Pancreas (tissue), 10 donors: ENCODE measurements at regions not wholly inside any gene's neighbourhood (a gene's known extent, or its start where the extent isn't known, plus 50 kb on each side); places are given as distances from the start of the nearest gene placed in this dataset.

Experiments used
- ATAC-seq, 4 donors: fragments of 200-7000 bp; cut with Tn5 transposase; one replicate each; pipeline versions ENCODE4 v1.8.0 to v1.9.1; 2020; ENCODE audit warnings: mild to moderate bottlenecking in 4 of 4, moderate library complexity in 4 of 4
- DNase-seq, 6 donors: peaks; one replicate each; pipeline ENCODE4 v3.0.0-alpha.2; 2020
- FAIRE-seq: peaks from 2 replicates; lab custom pipeline; 2012; peaks lifted over from hg19 to GRCh38; lab: Jason Lieb, UNC
- H3K27ac ChIP-seq, 4 donors: fragments of 200-600 bp; sonication (generic); 1 replicate in 3 of 4; 2 replicates in 1 of 4; pipeline versions ENCODE4 v1.5.0 to v1.8.0; 2020
- H3K27me3 ChIP-seq, 4 donors: fragments of 200-600 bp; one replicate each; pipeline ENCODE4 v1.8.0; 2021
- H3K36me3 ChIP-seq, 3 donors: fragments of 200-600 bp; sonication (generic) in 1 of 3; one replicate each; pipeline versions ENCODE4 v1.5.0 to v1.8.0; 2020 to 2021
- H3K4me1 ChIP-seq, 3 donors: fragments of 200-600 bp; one replicate each; pipeline ENCODE4 v1.8.0; 2021
- H3K4me3 ChIP-seq, 4 donors: fragments of 200-600 bp; sonication (generic) in 2 of 4; one replicate each; pipeline versions ENCODE4 v1.5.0 to v1.8.0; 2020 to 2021
- H3K9me3 ChIP-seq, 4 donors: fragments of 200-600 bp; one replicate each; pipeline ENCODE4 v1.8.0; 2021
- WGBS, 2 donors: extraction: QIAGEN DNeasy Blood & Tissue Kit; methylation state at CpG; one replicate each; pipeline ENCODE4 v1.1.7; 2013; 5-methylcytosine and 5-hydroxymethylcytosine counted together
- intact Hi-C, 3 donors: fragments of 100-400 bp; cut with DNase I; formaldehyde crosslinking; loops; one replicate each; pipeline versions ENCODE4 v1.11.1 to v1.14.2; 2022
- TF ChIP-seq, protein P1 (sequence below), 4 donors: fragments of 200-600 bp; sonication (generic) in 3 of 4; IDR thresholded peaks; one replicate each; pipeline versions ENCODE4 v1.5.0 to v1.8.0; 2021; ENCODE audit warnings: antibody characterized with exemption in 4 of 4
- donor health status: healthy with polysubstance abuse.
- donor health status: DM: no; HTN: no; CAD: no; lungs with moderate emphysema.
- donor health status: DM: no; HTN: no; CAD: no.
- donor health status: control.
- donor health status: control.
- donor health status: Bipolar disorder and iron deficiency.
- donor health status: DM: yes; HTN: yes; CAD: no.
- donor health status: DM: no; HTN: no; CAD: no.
- donor health status: DM: no; HTN: no; CAD: no.
- donor health status: DM: yes; HTN: yes; CAD: no.

DNA sequence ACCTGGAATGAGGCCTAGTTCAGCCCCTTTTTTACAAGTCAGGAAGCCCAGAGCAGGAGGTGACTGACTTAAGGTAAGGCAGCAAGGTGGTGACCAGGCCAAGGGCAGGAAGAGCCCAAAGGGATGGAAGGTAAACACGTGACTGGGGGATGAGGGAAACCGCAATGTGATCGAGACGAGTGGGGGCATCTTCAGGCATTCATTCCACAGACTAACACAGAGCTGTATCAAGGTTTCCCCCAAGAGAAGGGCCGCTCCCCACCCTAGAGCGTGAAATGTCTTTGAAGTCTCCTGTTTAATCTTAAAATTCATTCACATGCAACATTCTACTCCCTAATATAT is 76.3 kb upstream of the PIM1 start:
- ATAC-seq: no peak

DNA sequence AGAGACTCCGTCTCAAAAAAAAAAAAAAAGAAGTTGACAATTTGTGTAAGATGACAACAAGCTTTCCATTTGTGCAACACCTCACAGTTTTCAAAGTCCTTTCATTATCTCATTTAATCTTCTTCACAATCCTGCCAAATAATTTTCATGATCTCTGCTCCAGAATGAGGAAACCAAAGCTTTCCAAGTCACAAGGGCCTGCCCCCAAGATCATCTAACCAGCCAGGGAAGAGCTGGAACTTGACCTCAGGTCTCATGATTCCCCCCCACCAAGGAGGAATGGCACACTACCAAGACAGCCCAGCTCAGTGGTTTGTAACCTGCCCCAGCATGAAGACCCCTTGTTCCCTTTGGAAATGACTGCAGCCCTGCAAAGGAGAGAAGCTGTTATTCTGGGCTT is 74.0 kb upstream of the PIM1 start:
- intact Hi-C loops: no loop called here
- DNase-seq (no peak), ATAC-seq (peak in 2 of 4 donors; percentile 22 to 29)

More for the DNA sequence above, 76.3 kb upstream of the PIM1 start:
- TF ChIP-seq, protein P1, sequence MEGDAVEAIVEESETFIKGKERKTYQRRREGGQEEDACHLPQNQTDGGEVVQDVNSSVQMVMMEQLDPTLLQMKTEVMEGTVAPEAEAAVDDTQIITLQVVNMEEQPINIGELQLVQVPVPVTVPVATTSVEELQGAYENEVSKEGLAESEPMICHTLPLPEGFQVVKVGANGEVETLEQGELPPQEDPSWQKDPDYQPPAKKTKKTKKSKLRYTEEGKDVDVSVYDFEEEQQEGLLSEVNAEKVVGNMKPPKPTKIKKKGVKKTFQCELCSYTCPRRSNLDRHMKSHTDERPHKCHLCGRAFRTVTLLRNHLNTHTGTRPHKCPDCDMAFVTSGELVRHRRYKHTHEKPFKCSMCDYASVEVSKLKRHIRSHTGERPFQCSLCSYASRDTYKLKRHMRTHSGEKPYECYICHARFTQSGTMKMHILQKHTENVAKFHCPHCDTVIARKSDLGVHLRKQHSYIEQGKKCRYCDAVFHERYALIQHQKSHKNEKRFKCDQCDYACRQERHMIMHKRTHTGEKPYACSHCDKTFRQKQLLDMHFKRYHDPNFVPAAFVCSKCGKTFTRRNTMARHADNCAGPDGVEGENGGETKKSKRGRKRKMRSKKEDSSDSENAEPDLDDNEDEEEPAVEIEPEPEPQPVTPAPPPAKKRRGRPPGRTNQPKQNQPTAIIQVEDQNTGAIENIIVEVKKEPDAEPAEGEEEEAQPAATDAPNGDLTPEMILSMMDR (IDR thresholded peaks at IDR 0.05): no peak
- Histone ChIP-seq H3K4me1 (no peaks in the 10 kb centered on the region), H3K4me3 (no peak overlapping the region), H3K9me3 (no peaks in the 10 kb centered on the region), H3K27me3 (no peaks in the 10 kb centered on the region), H3K36me3 (no peaks in the 10 kb centered on the region), H3K27ac (no peak overlapping the region)
- 74 to 85% methylated on average over 6 of the region's 6 CpGs for WGBS, 2 donors
- no peak for FAIRE-seq
- DNase-seq: no peak
- intact Hi-C loops: no loop called here

DNA sequence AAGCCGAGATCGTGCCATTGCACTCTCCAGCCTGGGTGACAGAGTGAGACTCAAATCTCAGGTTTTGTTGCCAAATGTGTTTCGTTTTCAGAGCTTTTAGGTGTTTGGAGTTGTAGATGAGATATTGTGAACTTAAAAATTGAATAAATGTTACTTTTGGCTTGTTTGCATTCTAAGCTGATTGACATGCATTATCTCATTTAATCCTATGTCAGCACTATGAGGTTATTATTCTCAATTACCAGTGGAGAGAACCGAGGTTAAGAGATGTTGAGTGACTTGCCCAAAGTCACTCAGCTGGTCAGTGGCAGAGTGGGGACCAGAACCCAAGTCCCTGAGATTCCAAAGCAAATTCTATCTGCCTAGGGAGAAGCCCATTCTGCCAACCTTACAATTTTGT is 72.6 kb upstream of the PIM1 start:
- intact Hi-C loops: no loop called here
- DNase-seq (no peak), ATAC-seq (no peak), FAIRE-seq (no peak)
- 72 to 78% methylated on average over 4 of the region's 4 CpGs for WGBS, 2 donors
- H3K36me3 ChIP-seq: no peaks in the 10 kb centered on the region
- no peak overlapping the region for H3K27ac ChIP-seq
- no peaks in the 10 kb centered on the region for H3K9me3 ChIP-seq
- TF ChIP-seq, protein P1 (IDR thresholded peaks at IDR 0.05): no peak
- no peak overlapping the region for H3K4me3 ChIP-seq
- peaks cover 0 to 5% (median 0%) of the 10 kb centered on the region in 3 donors for H3K4me1 ChIP-seq
- H3K27me3 ChIP-seq: no peaks in the 10 kb centered on the region

More for the DNA sequence above, 74.0 kb upstream of the PIM1 start:
- TF ChIP-seq, protein P1 (IDR thresholded peaks at IDR 0.05): no peak
- Histone ChIP-seq H3K9me3 (no peaks in the 10 kb centered on the region), H3K4me3 (no peak overlapping the region), H3K27me3 (no peaks in the 10 kb centered on the region), H3K36me3 (no peaks in the 10 kb centered on the region), H3K27ac (no peak overlapping the region), H3K4me1 (no peaks in the 10 kb centered on the region)
- WGBS, 2 donors: 84 to 100% methylated on average over 1 of the region's 1 CpG
- FAIRE-seq: no peak

DNA sequence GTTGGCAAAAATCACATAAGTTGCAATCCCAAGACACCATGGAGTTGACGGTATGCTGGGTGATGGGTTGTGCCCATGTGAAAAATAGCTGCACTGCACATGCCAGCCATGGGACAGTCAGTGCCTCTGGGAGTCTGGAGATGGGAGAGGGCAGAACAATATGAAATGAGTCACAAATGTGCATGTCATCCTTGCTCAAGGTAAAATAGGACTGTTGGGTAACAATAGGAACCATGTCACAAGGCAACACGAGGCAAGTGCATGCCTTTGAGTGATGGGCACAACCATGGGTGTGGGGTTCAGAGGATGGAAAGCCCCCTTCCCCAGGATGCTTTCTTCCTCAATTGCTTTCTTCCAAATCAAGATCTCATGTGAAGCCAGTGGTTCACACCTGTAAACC is 70.5 kb upstream of the PIM1 start:
- Histone ChIP-seq H3K4me1 (peaks cover 10 to 23% (median 13%) of the 10 kb centered on the region in 3 donors), H3K27me3 (no peaks in the 10 kb centered on the region), H3K4me3 (no peak overlapping the region), H3K36me3 (no peaks in the 10 kb centered on the region), H3K27ac (no peak overlapping the region), H3K9me3 (no peaks in the 10 kb centered on the region)
- WGBS, 2 donors: 62 to 80% methylated on average over 2 of the region's 2 CpGs
- intact Hi-C loops: no loop called here
- DNase-seq: no peak
- ATAC-seq: no peak
- FAIRE-seq: no peak
- TF ChIP-seq, protein P1 (IDR thresholded peaks at IDR 0.05): no peak

DNA sequence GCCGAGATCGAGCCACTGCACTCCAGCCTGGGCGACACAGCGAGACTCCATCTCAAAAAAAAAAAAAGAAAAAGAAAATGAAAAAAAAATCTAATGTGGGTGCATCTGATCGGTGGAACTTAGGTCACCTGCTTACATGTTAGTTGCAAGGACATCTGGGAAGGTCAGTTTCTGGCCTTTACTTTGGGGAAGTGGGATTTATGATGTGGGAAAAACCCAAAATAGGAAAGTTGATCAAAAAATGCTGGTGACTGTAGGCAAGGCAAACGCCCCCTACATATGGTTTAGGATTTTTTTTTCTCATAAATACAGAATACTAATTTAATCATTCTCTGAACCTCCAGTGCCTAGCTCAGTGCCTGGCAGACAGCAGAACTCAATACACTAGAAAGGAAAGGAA is 69.2 kb upstream of the PIM1 start:
- DNase-seq: no peak
- H3K27me3 ChIP-seq: no peaks in the 10 kb centered on the region
- H3K4me1 ChIP-seq: peaks cover 17 to 32% (median 17%) of the 10 kb centered on the region in 3 donors
- no peak overlapping the region for H3K27ac ChIP-seq
- H3K9me3 ChIP-seq: no peaks in the 10 kb centered on the region
- WGBS, 2 donors: 86 to 94% methylated on average over 6 of the region's 6 CpGs
- H3K36me3 ChIP-seq: no peaks in the 10 kb centered on the region
- TF ChIP-seq, protein P1 (IDR thresholded peaks at IDR 0.05): no peak
- no peak for ATAC-seq
- FAIRE-seq: no peak
- intact Hi-C loops: no loop called here
- H3K4me3 ChIP-seq: no peak overlapping the region
